HG03442 (cell line): ENCODE measurements at regions not wholly inside any gene's neighbourhood (a gene's known extent, or its start where the extent isn't known, plus 50 kb on each side); places are given as distances from the start of the nearest gene placed in this dataset.

Experiments
- ATAC-seq: cut with Tn5 transposase; IDR thresholded peaks from one replicate; pipeline ENCODE4 v1.9.1; 2021; ENCODE audit warnings: mild to moderate bottlenecking, moderate library complexity; ENCODE audit not compliant: unreplicated experiment

DNA sequence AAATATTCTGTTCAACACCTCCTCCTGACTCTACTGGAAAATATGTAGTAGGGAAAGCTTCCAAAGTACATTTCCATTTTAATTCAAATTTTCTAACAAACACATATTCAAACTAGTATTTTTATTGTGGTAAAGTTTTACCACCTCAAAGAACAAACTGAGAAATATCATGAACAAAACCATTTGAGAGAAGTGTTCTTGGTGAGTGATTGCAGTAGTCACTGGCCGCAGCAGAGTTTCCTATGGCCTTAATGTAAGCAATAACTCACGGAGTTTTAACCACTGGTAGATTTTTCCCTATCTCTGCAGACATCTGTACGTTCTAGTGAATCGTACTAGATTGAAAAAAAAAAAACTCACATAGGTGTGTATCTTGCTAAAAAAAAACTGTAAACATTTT lies 487.0 kb upstream of the FZD8 start:
- ATAC-seq = no peak

DNA sequence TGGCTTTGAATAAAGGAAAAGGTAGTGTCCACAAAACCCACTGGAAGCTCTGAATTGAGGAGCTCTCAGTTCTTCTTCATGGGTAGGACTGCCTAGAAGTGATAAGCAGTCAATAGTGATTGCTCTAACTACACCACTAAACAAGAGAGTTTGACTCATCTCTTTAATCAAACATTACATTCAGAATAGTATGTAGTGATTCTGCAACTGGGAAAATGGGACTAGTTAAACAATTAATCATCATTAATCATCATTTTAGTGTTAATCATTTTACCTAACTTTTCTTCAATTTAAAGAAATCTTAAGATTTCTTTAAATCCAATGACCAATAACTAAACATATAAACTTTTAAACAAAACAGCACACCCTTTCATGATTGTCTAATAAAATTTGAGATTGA lies 484.0 kb upstream of the FZD8 start:
- ATAC-seq = no peak

DNA sequence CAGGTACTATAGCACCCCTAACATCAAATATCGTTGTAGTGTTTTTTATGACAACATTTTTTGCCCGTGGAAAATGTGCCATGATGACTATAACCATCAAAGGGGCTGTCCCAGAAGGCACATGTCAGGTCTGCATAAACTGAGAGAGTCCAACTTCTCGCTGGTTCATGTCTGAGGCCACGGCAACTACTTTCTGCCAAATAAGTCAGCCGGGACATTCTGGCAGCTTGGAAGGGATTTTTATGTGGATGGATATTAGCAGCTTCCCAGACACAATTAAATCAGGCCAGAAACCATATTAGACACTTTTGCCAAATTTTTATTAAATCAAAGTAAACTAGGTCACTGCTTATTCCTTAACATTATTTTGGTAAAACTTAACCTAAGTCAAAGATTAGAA lies 477.4 kb upstream of the FZD8 start:
- no peak for ATAC-seq

DNA sequence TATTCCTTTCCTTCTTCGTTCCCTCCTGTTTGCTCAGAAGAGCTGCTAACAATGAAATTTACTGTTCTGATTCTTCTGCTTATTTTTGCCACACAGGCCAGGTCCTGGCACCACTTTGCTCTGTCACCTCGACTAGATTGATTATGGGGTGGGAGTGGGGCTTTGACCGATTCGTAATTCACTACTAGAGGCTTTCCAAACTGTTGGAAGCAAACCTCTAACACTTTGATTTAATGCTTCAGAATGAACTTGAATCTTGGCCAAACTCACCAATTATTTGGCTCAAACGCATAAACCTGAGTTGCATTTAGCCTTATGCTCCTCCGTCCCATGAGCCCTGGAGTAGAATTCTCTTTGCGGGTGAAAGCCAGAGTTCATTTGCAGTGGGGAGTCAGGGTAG lies 476.2 kb upstream of the FZD8 start:
- no peak for ATAC-seq

DNA sequence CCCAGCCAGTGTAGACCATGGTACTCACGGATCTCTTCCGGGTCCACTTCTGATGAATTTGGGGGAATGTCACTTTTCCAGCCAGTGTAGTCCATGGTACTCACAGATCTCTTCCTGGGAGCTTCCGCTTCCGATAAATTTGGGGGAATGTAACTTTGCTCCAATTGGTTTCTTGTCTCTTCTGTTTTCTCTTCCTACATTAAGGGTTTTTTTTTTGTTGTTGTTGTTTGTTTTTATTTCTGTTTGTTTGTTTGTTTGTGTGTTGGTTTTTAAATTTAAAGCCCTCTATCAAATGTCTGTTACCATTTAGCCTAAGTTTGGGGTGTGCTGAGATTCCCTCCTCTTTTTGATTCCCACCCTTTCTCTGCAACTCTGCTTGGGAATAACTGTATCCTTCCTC lies 475.8 kb upstream of the FZD8 start:
- no peak for ATAC-seq

DNA sequence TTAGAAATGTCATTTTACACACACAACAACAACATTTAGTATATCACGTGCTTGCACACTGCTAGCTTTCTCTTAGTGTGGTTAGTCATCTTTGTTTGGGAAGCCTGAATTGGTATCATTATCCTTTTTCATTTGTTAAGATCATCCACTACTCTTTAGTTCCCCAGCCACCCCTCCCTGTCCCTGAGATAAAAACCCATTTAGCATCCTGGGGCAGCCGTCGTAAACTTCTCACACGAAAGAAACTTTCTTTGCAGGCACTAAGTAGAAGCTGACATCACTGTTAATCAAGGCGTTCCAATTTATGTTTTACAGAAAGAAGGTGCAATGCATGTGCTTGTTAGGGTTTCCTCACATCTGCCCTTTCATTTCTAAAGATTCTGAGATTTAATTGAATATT lies 475.1 kb upstream of the FZD8 start:
- no peak for ATAC-seq

DNA sequence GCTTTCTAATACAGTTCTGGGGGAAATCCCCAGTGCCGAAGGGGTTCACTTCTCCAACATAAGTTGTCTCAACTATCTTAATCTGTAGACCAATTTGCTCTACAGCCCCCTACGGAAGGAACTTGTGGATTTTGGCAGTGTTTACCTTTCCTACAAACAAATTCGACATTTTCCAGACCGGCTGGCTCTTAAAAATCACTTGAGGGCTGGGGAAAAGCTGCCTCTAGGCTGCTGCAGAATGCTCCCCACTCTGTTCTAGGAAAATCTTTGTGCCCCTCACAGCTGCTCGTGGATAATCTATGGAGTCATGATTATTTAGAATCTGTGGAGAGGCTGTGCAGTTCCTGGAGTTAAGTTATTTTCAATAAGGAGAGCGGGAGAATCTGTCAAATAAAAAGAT lies 474.6 kb upstream of the FZD8 start:
- no peak for ATAC-seq

DNA sequence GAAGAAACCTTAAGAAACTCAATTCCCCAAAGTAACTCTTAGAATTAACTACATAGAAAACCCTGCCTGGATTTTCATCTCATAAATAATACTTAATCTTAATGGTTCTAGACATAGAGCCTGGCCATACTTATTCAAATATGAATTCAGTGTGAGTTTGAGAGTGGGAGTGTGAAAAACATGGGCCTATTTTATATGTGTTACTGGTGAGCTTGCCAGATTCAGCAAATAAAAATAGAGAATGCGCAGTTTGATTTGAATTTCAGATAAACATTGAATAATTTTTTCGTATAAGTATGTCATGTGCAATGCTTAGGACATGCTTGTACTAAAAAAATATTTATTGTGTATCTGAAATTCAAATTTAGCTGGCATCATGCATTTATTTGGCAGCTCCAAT lies 473.9 kb upstream of the FZD8 start:
- ATAC-seq = no peak

DNA sequence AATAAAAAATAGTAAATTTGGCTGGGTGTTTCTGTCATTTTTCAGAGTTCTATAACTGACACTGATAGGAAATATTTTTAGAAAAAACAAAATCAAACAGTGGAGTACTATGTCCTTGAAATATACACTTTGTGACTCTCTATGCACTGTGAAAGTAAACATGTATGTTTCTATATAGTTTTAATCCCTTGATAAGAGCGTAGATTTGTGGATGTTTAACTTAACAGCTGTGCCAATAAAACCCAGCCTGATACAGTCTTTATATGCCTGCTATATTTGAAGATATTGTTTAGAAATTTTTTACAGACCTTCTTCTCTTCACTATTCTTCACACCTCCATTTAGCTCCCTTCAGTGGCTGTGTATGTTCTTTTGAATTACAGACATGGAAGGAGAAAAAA lies 473.3 kb upstream of the FZD8 start:
- no peak for ATAC-seq

DNA sequence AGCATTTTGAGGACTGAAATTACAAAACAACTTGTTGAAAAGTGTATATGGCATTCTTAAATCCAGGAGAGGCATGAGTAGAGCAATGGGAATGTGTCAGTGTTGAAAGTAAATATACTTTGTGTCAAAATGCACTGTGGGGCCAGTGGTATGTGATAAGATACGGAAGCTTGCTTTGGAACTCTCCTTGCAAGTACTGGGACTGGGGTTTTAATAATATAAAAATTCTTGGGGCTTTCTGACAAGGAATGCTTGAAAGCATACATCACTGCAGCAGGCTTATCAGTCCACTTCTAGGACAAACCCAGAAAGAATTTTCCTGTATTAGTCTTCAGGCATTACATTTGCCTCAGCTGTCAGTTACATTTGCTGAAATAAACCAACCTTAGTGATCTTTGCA lies 472.8 kb upstream of the FZD8 start:
- ATAC-seq = no peak

DNA sequence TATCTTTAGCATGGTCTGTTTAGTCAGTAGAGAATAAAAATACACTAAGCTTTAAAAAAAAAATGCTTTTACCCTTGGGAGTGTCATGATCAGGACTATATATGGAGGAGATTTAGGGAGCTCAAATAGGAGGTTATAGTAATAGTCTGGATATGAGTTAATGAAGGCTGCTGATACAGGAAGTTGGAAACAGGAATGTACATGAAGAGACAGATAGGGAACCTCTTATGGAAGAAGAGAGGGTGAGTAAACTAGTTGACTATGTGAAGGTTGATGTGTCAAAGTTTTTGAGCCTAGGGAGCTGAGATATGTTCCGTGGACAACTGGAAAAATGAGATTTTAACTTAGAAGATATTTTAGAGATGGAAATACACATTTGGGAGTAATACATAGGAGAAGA lies 472.0 kb upstream of the FZD8 start:
- ATAC-seq = no peak

DNA sequence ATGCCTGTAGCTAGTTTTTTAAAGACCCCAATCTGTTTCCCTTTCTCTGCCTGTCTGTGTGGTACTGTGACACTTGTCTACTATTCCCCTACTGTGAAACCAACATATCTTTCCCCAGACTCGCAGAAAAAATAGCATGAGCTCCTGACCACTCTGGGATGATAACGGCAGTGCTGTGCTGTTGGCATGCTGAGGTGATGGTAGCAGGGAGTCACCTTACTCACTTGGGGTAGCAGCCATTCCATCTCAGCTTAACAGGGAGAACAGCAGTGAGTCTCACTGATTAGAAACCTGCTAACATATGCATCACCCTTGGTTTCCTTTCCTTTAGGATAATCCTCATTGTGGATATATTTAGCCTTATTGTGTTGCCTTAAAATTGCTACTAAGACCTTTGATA lies 469.6 kb upstream of the FZD8 start:
- ATAC-seq = no peak

DNA sequence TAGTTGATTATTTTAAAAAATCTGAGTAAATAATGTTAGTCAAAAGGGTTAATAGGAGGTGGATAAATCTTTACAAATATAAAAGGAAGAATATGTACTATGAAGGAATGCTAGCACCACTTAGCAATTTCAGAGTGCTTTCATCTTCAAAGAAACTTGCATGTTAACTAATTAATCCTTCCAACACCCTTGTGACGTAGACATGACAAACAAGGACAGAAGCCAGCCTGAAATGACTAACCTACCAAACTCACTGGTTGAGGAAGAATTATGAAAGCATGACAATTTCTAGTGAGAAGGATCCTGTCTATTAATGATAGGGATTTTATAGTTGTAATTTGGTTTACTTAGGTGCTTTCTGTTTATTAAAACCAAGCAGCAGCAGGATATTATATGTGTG lies 468.0 kb upstream of the FZD8 start:
- no peak for ATAC-seq

DNA sequence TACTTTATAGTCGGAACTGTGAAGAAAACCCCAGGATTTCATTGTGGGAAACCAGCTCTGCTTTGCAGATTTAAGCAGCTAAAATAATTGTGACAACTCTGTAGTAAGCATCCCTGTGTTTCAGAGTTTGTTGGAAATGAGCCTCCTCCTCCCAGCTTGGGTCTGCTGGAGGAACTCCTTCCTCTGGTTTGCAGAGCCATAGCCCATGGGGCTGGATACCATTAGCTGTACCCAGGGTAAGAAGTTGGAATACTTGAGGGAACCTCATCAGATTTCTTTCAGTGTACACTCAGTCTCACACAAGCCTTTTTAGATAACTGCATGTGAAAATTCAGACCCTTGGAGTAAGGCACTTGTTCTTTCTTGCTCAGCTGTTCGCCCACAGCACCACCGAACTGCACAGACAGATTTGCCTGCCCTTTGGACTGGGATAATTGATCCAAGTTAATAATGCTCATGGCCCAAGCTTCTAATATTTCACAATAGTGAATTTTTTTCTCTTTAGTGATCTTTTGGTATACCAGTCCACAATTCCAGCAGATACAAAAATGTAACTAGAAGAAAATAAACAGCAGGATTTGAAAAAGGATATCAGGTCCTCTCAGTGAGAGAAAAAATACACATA lies 467.4 kb upstream of the FZD8 start:
- no peak for ATAC-seq

DNA sequence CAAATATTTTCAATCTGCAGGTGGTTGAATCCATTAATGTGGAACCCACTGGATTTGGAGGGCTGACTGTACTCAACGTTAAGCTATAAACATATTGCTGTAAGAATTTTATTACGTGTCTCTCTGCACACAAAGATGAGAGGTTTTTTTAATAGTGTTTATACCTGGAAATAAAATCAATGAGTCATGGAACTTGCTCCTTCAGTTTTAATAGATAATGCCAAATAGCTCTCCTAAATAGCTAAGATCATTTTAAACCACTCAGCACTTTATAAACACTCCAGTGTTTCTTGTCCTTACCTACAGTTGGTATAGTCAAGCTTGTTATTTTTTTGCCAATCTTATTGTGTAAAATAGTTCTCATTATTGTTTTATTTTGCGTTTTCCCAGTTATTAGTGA lies 455.6 kb upstream of the FZD8 start:
- no peak for ATAC-seq

DNA sequence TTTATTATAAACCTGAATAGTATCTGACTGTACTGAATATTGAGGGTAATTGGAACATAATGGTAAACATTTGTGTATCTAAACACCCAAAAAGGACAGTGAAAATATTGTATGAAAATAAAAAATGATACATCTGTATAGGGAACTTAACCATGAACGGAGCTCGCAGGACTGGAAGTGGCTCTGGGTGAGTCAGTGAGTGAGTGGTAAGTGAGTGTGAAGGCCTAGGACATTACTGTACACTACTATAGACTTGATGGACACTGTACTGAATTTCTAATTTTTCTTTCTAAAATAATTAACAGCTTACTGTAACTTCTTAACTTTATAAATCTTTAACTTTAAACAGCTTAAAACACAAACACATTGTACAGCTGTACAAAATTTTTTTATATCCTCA lies 454.5 kb upstream of the FZD8 start:
- ATAC-seq = no peak

DNA sequence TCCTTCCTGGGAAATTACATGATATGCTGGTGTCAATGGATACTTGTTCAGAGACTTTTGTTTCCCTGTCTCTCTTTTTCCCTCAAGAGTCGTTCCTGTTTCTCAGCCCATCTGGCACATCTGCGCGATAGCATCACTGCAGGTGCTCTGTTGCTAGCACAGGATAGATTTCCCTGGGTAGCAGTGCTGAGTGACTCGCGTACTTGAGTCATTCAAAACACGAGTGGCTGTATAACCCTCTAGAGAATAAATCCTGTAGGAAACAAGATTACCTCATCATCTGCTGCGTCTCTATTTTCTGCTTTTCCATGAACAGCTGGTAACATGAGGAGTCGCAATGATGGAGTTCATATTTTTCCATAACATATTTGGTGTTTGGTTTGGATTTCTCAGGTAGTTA lies 452.0 kb upstream of the FZD8 start:
- no peak for ATAC-seq

DNA sequence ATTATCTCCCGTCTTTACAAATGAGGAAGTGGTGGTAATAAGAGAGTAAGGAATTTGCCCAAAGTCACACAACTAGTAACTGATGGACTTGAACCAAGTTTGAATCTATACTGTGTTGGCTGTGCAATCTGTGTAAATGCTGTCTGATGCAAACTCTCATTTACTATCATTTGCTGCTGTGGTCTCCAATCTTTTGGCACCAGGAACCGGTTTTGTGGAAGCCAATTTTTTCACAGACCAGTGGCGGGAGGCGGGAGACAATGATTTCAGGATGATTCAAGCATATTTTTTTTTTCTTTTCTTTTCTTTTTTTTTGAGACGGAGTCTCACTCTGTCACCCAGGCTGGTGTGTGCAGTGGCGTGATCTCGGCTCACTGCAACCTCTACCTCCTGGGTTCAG lies 450.0 kb upstream of the FZD8 start:
- ATAC-seq = no peak

DNA sequence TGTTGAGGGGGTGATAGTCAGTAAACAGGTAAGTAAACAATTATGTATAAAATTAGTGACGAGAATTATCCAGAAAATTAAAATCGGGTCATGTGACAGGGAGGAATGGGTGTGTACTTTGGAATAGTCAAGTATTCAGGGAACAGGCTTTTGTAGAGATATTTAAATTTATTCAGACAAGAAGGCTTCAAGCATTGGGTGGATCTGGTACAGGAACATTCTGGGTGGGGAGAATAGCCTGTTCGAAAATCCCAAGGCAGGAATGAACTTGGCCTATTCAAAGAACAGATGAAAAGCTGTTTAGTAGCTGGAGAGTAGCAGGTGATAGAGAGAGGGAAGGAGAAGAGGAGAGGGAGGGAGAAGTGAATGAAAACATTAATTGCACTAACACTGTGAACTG lies 448.9 kb upstream of the FZD8 start:
- no peak for ATAC-seq

DNA sequence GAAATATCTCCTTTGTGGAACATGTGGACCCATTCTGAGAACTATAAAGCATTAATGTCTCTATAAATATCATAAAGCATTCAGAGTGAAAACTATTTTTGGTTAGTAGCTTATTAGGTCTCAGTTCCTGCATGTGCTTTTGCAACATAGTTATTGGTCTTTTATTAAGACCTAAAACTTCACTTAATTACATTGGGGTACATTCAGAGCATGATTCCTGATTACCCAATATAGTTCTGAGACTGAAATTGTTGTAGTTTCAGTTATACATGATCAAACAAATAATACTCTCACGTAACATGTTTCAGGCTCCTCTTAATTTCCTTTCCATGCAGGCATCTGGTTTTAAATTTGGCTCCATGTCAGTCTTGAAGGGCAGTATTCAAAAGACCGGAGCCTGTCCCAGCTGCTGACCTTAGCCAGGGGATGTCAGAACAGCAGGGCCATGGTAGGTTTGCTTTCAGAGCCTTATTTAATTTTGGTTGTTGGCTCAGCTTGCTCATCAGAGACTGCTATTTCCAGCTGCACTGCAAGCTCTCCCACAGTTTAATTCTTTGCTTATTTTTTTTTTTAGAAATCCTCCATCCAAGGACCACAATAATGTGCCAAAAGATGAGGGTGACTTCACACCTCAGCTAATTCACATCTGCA lies 447.8 kb upstream of the FZD8 start:
- no peak for ATAC-seq

DNA sequence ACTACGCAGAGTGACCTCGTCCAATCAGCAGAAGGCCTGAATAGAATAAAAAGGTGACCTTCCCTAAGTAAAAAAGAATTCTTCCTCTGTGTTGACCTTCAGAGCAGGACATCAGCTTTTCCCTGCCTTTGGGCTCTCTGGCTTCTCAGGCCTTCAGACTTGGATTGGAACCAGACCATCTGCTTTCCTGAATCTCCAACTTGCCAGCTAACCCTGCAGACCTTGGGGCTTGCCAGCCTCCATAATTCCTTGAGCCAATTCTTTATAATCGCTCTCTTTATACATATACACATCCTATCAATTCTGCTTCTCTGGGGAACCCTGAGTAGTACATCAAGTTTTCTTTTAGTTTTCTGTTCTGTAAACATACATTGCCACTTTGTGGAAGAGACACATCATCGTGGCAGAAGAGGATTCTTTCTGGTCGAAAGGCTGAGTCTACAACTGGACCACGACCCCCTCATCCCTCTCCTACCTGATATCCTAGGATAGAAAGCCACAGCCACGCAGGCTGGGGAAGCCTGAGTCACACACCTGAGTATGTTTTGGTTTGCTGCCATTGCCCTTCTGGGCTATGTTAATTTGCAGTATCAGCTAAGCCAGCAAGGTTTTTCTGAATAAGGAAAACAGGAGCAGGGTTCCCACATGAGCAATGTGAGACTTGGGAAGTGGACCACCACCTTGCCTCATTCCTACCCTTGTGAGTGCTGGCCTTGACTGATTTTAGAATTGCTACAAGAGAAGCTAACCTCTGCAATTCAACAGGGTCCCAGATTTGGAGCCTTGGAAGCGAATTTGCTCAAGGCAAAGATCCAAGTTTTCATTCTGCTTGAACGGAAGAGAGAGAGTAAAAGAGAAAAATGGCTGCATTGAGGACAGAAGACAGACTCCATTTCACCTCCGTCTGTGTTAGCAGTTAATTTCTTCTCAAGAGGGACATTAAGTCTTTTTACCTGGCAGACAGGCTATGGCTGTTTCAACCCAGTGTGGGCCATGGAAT lies 445.2 kb upstream of the FZD8 start:
- no peak for ATAC-seq

DNA sequence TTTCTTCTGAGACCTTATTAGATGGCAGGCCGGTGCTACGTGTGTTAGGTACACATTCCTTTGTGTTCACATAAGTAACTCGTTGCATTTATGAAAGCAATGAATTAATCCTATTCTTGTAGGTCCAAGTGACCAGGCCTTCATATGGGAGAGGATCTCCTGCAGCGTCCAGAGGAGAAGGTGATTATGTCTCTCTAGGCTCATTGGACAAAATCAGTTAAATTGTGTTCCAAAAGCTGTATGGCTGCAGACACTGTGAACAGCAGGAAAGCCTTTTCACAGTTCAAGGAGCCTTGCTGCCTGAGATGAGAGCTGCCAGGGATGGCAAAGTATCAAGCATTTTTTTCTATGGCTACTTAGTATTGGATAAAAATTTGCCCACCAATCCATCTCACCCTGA lies 433.1 kb upstream of the FZD8 start:
- no peak for ATAC-seq
